HUES6 (cell line): ENCODE measurements at regions not wholly inside any gene's neighbourhood (a gene's known extent, or its start where the extent isn't known, plus 50 kb on each side); places are given as distances from the start of the nearest gene placed in this dataset.
"Not testable (repeated sequence)": the region's sequence is repeated elsewhere in the genome, so short reads cannot be mapped to it uniquely, and the experiment has no call there.

Source experiments
- H3K27ac ChIP-seq: 2 replicates; pipeline ENCODE4 v1.7.0; 2013; ENCODE audit warnings: low read depth, mild to moderate bottlenecking, low read length, inconsistent platforms
- H3K27me3 ChIP-seq: 2 replicates; pipeline ENCODE4 v1.6.1; 2013; ENCODE audit warnings: low read length; ENCODE audit not compliant: control insufficient read depth, insufficient read depth
- H3K36me3 ChIP-seq: 2 replicates; pipeline ENCODE4 v1.6.1; 2013; ENCODE audit warnings: low read length; ENCODE audit not compliant: control insufficient read depth, insufficient read depth
- H3K4me1 ChIP-seq: 2 replicates; pipeline ENCODE4 v1.6.1; 2013; ENCODE audit warnings: low read length; ENCODE audit not compliant: control insufficient read depth, insufficient read depth
- H3K4me3 ChIP-seq: 2 replicates; pipeline ENCODE4 v1.5.1; 2013; ENCODE audit warnings: low read depth, low read length
- H3K9ac ChIP-seq: one replicate; pipeline ENCODE4 v1.6.1; 2013; ENCODE audit warnings: mild to moderate bottlenecking, low read length
- H3K9me3 ChIP-seq: 2 replicates; pipeline ENCODE4 v1.6.1; 2013; ENCODE audit warnings: low read depth, low read length; ENCODE audit not compliant: control insufficient read depth, insufficient read depth

DNA sequence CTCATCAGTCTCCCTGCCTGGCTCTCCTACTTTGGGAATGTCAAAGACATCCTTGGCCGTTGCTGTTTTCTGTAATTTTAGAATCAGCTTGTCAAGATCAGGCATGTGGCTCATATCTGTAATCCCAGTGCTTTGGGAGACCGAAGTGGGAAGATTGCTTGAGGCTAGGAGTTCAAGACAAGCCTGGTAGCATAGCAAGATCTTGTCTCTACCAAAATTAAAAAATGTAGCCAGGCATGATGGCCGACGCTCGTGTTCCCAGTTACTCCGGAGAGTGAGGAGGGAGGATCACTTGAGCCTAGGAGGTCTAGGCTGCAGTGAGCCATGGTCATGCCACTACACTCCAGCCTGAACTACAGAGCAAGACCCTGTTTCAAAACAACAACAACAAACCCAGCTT, 144.0 kb upstream of the ATP10A start:
- no peaks in the 10 kb centered on the region for H3K9me3 ChIP-seq
- H3K4me1 ChIP-seq, result no peaks in the 10 kb centered on the region
- no peaks in the 10 kb centered on the region for H3K36me3 ChIP-seq

DNA sequence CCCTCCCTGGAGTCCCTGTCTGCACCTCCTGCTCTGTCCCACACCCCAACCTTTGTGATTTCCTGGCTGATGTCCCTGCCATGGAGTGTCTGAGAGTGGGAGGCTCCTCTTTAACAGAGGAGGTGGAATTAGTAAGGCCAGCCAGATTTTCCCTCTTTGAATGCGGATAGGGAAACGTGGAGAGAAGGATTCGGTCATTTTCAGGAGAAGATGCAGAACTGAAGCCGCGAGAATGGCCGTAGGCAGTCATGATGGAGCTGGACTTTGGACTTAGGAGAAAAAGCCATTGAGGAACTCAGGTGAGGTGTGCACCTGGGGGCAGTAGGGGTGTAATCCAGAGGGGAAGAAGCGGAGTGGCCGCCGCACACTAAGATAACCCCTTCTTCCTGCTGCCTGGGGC, 138.1 kb upstream of the ATP10A start:
- Histone ChIP-seq H3K27me3 (no peaks in the 10 kb centered on the region), H3K9ac (no peak overlapping the region), H3K4me3 (no peak overlapping the region), H3K27ac (no peak overlapping the region), H3K4me1 (no peaks in the 10 kb centered on the region), H3K36me3 (no peaks in the 10 kb centered on the region), H3K9me3 (no peaks in the 10 kb centered on the region)

More for the DNA sequence above, 144.0 kb upstream of the ATP10A start:
- H3K27ac ChIP-seq, result no peak overlapping the region
- no peak overlapping the region for H3K4me3 ChIP-seq
- H3K27me3 ChIP-seq, result no peaks in the 10 kb centered on the region
- H3K9ac ChIP-seq, result no peak overlapping the region

DNA sequence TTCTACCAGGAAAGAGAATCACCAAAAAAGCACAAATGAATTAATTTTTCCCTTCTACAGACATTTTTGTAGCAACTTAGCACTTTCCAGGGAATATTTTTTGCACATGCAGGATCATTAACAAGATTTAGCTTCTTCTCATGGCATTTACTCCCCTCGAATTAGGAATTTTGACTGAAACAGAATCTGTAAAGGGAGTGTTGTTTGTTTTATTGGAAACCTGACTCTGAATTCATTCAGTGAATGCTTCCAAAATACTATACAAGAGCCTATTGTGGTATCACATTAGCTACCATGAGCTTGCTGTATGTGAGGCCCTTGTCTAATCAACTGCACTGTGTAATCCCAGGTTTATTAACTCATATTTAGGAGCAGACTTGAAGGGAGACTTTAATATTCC, 130.4 kb upstream of the ATP10A start:
- no peaks in the 10 kb centered on the region for H3K36me3 ChIP-seq
- H3K4me3 ChIP-seq, result no peak overlapping the region
- H3K9me3 ChIP-seq, result peaks cover 8% of the 10 kb centered on the region
- H3K4me1 ChIP-seq, result no peaks in the 10 kb centered on the region
- H3K27me3 ChIP-seq, result no peaks in the 10 kb centered on the region
- H3K27ac ChIP-seq, result no peak overlapping the region
- H3K9ac ChIP-seq, result no peak overlapping the region

DNA sequence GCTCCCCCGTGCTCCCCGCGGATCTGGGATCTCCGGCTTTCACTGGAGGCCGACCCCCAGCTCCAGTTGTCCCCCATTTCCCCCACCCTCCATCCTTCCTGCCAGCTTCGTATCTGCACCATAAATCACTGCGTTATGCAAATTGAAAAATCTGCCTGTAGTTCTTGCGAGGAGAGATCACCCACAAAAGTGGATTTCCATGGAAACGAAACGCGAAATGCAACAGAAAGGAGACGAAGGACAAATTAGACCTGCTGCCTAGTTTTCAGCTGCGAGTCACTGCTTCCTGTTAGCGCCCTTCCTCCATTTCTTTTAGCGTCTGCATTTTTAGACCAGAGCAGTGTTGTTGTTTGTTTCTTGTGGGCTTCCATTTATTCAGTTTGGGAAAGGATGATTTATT, 127.1 kb upstream of the ATP10A start:
- Histone ChIP-seq H3K27ac (no peak overlapping the region), H3K27me3 (no peaks in the 10 kb centered on the region), H3K9me3 (peaks cover 12% of the 10 kb centered on the region), H3K36me3 (no peaks in the 10 kb centered on the region), H3K4me3 (no peak overlapping the region), H3K9ac (no peak overlapping the region), H3K4me1 (peaks cover 4% of the 10 kb centered on the region; the same call in 1 of the 2 replicates)

DNA sequence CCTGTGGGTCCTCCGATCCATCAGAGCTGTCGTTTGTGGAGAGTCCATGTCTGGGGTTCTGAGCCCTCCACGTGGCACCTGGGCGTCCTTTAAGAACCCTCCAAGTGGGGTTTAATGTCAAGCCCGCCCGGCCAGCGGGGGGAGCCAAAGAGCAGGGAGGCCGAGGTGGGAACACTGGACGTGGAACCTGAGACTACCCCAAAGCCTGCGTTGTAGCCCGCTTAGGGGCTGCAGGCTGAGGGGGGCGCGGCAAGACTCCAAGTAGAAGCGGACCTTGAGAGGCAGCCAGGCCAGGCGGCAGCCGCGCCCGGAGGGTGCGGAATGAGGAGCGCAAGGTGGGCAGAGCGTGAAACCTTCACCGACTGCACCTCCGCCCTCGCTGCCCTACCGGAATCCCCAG, 126.2 kb upstream of the ATP10A start:
- Histone ChIP-seq H3K4me1 (peaks cover 4% of the 10 kb centered on the region; the same call in 1 of the 2 replicates), H3K36me3 (no peaks in the 10 kb centered on the region), H3K9ac (no peak overlapping the region), H3K4me3 (no peak overlapping the region), H3K27ac (no peak overlapping the region), H3K27me3 (no peaks in the 10 kb centered on the region), H3K9me3 (peaks cover 12% of the 10 kb centered on the region)

DNA sequence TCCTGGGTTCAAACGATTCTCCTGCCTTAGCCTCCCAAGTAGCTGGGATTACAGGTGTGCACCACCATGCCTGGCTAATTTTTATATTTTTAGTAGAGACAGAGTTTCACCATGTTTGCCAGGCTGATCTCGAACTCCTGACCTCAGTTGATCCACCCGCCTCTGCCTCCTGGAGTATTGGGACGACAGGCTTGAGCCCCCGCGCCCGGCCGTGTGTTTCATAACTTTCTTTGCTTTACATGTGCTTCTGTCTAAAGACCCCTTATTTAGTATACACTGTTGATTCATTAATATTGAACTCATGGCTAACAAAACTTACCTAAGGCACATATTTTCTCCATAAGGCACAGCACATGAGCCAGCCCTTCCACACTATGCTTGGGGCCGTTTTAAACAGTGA, 125.6 kb upstream of the ATP10A start:
- H3K4me1 ChIP-seq, H3K27me3 ChIP-seq, H3K36me3 ChIP-seq, H3K4me3 ChIP-seq, H3K9ac ChIP-seq, H3K27ac ChIP-seq: not testable (repeated sequence)
- H3K9me3 ChIP-seq, result peaks cover 12% of the 10 kb centered on the region

DNA sequence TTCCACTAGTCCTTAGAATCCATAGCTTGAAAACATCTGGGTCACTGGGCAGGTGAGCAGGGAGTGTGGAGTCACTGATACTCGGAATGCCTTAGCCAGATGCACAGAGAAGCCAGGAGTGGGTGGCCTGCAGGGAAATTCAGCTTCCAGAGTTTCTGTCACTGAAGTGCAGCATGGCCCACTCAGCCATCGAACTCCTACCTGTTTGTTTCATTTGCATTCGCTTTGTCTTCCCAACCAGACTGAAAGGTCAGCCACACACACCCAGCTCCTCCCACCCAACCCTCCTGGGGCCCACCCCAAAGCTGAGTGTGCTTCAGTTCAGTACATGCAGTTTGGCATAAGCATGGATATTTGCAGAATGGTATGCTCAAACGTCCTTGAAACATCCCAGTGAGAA, 124.5 kb upstream of the ATP10A start:
- H3K36me3 ChIP-seq, result no peaks in the 10 kb centered on the region
- H3K4me1 ChIP-seq, result peaks cover 4% of the 10 kb centered on the region; the same call in 1 of the 2 replicates
- no peaks in the 10 kb centered on the region for H3K27me3 ChIP-seq
- H3K27ac ChIP-seq, result no peak overlapping the region
- no peak overlapping the region for H3K9ac ChIP-seq
- no peak overlapping the region for H3K4me3 ChIP-seq
- H3K9me3 ChIP-seq, result peaks cover 12% of the 10 kb centered on the region

DNA sequence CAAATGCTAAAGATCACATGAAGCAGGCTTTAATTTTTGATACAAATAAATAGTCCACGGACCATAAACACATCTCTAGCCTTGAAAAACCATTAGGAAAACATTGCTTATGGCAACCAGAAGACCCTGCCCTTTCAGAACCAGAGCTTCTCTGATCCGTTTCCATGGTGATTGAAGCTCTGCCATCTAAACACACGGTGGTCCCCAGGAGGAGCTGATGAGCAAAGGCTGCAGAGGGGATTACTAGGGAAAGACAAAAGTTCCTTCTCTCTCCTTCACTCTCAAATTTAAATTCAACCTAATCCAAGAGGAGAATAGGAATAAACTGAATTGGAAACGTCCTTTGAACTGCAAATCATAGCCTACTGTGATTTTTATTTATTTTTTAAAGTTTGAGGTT, 122.0 kb upstream of the ATP10A start:
- H3K9ac ChIP-seq, result no peak overlapping the region
- no peaks in the 10 kb centered on the region for H3K36me3 ChIP-seq
- H3K4me3 ChIP-seq, result no peak overlapping the region
- no peaks in the 10 kb centered on the region for H3K27me3 ChIP-seq
- H3K4me1 ChIP-seq, result peaks cover 4% of the 10 kb centered on the region; the same call in 1 of the 2 replicates
- no peak overlapping the region for H3K27ac ChIP-seq
- H3K9me3 ChIP-seq, result 0 out of 2 replicates have a peak, but pooled peaks cover 4% of the 10 kb centered on the region

DNA sequence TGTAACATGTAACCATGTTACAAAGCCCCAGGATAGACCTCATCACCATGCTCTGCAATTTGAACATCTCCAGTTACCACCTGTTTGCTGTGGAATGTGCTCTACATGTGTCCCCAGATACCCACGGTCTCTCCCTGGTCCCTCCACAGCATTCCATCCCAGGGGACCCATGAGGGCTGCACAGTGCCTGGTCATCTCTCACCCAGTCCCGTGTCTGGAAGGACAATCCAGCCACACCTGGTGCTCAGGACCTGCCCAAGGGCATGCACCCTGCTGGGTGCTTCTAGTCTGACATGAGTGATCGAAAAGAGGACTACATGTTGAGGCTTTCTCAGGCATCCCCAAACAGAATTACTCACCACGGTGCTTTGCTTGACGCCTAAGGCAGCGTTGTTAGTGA, 119.6 kb upstream of the ATP10A start:
- Histone ChIP-seq H3K27ac (no peak overlapping the region), H3K27me3 (no peaks in the 10 kb centered on the region), H3K4me3 (no peak overlapping the region)

DNA sequence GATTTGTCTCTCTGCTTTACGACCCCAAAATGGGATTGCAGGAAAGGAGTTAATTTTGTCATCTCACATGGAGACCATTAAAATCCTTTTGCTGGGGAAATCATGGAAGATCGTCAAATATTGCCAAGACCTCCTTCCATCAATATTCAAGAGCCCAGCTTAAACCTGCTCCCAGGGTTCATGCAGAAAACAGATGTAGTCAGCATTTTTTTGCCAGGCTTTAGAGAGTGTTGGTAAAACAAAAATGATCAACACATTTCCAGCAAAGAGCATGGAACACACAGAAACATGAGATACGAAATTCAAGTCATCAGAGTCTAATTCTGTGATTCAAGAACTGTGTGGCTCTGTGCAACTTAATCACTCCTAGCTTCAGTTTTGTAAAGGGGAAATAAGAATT, 118.0 kb upstream of the ATP10A start:
- H3K27ac ChIP-seq, result no peak overlapping the region
- no peaks in the 10 kb centered on the region for H3K36me3 ChIP-seq
- no peak overlapping the region for H3K4me3 ChIP-seq
- no peaks in the 10 kb centered on the region for H3K27me3 ChIP-seq
- no peak overlapping the region for H3K9ac ChIP-seq
- 0 out of 2 replicates have a peak, but pooled peaks cover under 1% of the 10 kb centered on the region for H3K9me3 ChIP-seq
- no peaks in the 10 kb centered on the region for H3K4me1 ChIP-seq

More for the DNA sequence above, 119.6 kb upstream of the ATP10A start:
- H3K9me3 ChIP-seq, result 0 out of 2 replicates have a peak, but pooled peaks cover 4% of the 10 kb centered on the region
- peaks cover 4% of the 10 kb centered on the region; the same call in 1 of the 2 replicates for H3K4me1 ChIP-seq
- H3K36me3 ChIP-seq, result no peaks in the 10 kb centered on the region
- H3K9ac ChIP-seq, result no peak overlapping the region

DNA sequence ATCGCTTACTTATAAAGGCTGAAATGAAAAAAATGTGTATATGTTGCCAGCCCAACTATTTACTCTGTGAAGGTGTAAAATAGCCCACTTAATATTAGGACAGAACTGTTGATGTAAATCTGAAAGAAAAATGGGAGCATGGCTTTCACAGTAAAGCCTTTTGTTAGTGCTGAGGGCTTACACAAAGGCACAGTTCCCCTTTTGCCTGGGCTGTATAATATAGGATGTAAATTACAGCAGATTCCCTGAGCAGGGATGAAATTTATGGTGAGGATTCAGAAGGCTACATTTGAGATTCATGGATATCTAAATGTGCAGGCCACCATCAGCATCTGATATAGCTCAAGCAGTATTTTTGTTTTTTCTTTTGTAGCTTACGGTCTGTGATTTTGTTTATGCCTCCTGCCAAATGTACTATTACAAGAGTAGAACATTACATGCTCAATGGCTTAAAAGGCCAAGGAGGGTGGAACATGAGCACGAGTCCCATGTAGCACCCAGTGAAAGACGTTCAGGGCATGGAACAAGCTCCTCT, 109.1 kb upstream of the ATP10A start:
- Histone ChIP-seq H3K27ac (no peak overlapping the region), H3K4me1 (no peaks in the 10 kb centered on the region), H3K27me3 (no peaks in the 10 kb centered on the region), H3K9me3 (no peaks in the 10 kb centered on the region), H3K36me3 (no peaks in the 10 kb centered on the region), H3K9ac (no peak overlapping the region), H3K4me3 (no peak overlapping the region)

DNA sequence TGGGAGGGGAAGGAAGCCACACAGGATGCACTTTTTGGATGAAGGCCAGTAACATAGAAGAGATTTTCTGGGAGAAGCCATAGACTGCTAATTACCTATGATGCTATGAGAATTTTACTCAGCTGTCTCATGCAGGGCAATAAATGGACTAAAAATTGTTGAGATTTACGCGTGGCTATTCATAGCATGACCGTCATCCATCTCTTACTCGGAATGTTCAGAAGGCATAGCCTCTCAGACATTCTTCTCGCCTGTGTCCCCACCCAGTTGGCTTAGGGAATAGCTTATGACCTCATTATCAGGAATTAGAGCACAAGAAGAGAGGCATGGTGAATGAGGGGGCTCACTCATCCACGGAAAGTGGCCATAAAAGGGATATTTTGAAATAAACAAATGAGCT, 107.9 kb upstream of the ATP10A start:
- Histone ChIP-seq H3K9me3 (no peaks in the 10 kb centered on the region), H3K36me3 (no peaks in the 10 kb centered on the region), H3K27ac (no peak overlapping the region), H3K27me3 (no peaks in the 10 kb centered on the region), H3K4me1 (no peaks in the 10 kb centered on the region), H3K4me3 (no peak overlapping the region), H3K9ac (no peak overlapping the region)
